Activated T-cell treated with anti-CD3 and anti-CD28 coated beads for 24 hours (primary cell): ENCODE measurements at regions not wholly inside any gene's neighbourhood (a gene's known extent, or its start where the extent isn't known, plus 50 kb on each side); places are given as distances from the start of the nearest gene placed in this dataset.

Source experiments
- DNase-seq: peaks from one replicate; pipeline ENCODE4 v3.0.0-alpha.2; 2020; ENCODE audit warnings: low read depth

DNA sequence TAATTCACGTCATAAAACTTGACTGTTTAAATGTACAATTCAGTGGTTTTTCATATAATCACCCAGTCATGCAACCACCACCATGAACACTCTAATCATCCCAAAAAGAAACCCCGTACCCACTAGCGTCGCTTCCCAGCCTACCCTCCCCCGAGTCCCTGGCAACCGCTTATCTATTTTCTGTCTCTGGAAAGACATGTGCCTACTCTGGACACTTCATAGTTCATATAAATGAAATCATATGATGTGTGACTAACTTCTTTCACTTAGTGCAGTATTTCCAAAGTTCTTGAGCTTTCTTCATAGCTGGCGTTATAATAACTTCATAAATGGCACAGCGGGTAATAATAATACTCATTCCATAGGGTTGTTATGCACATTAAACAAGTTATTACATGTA, 215.2 kb downstream of the MYLK4 start:
- DNase-seq = no peak

DNA sequence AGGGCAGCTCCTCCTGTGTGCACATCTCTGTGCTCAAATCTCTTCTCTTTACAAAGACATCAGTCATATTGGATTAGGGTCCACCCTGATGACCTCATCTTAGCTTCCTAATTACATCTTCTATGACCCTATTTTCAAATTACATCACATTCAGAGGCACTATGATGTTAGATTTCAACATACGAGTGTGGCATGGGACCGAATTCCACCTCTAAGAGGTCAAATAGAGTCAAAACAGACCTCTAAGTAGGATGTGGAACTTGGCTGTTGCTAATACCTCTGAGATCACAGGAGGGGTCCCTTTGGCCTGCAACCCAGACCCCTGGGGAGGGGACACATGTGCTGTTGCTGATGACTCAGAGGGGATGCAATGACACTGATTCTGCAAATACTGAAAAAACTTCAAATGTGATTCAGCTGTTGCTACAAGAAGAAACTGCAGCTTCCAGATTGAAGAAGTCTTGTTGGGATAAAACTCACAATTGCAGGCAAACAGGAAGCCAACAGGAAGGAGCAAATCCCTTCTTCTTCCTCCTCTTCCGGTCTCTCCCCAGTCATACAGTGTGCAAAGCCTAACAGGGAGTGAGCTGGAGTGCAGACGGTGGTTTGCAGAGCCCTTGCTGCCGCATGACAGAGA, 216.2 kb downstream of the MYLK4 start:
- DNase-seq = no peak

DNA sequence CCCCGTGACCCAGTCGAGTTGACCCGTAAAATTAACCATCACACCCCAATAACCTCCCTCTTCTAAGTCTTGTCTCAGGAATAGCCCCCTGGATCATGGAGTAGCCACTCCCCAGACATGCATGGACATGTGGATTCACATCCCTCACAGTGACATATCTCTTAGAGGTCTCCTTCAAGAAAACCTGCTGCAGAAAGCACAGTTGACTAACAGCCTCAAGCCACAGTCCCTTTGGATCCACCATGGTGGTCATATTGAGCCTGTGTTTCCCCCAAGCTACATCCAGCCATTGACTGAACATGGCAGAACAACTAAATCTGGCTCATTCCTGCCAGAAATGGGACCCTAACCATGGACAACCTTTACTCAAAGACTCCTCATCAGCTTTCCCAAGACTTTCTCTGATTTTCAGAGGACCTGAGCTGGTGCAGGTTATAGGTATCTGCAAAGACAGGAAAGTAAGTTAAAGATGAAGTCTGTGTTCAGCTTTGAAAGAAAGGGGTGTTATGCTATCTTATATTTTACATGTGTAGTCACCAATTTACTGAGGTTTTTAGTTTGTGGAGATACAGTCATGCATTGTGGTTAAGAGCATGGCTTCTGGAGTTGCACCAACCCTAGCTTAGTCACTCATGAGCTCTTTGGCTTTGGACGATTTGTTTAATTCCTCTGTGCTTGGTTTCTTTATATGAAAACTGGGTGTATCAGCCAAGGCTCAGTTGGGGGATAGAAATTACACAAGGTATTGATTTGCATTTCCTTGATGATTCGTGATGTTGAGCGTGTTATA, 219.1 kb downstream of the MYLK4 start:
- no peak for DNase-seq

- DNase-seq = no peak
These were observed 221.5 kb downstream of the MYLK4 start for GRCh38 chr6:2529211-2529719.

DNA sequence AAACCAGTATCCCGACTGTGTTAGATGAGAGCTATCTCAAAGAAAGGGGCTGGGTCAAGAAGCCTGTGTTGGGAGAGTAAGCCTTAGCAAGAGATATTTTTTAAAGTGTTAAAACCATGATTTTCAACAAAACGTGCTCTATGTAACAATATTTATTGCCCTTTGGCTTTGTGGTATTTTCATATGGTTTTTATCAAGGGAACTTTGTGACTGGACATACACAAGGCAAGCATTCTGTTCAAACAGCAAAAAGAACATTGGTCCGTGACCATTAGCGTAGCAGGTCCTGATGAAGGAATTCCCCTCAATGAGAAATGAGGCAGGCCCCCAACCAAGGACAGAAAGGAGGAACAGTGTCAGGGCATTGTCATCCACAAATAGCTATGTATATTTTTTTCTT, 222.6 kb downstream of the MYLK4 start:
- DNase-seq = no peak

GRCh38 chr6:2526766-2527165, 224.0 kb downstream of the MYLK4 start:
- DNase-seq = no peak

GRCh38 chr6:2524090-2524489, 226.6 kb downstream of the MYLK4 start:
- DNase-seq = no peak

GRCh38 chr6:2523061-2523460, 227.7 kb downstream of the MYLK4 start:
- DNase-seq = no peak

- no peak for DNase-seq
These were observed 228.2 kb downstream of the MYLK4 start for GRCh38 chr6:2522521-2522920.

- DNase-seq = no peak
These were observed 232.8 kb downstream of the MYLK4 start for GRCh38 chr6:2517855-2518473.

DNA sequence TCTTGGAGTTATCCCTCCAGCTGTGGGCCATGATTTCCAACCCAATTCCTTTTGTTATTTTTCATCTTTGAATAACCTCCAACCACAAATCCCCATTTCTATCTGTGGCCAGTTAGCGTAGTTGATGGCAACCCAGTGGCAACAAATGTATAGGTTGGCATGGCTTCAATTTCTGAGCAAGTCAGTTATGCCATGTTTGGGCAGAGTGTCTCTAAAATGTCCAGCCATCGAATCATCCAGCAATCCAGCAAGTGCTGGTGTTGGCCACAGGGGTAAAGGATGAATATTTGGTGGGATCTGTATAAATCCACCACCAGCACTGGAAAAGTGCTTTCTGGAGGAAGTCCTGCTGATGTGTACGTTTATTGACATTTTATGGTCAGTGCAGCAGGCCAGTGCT, 233.3 kb downstream of the MYLK4 start:
- no peak for DNase-seq

DNA sequence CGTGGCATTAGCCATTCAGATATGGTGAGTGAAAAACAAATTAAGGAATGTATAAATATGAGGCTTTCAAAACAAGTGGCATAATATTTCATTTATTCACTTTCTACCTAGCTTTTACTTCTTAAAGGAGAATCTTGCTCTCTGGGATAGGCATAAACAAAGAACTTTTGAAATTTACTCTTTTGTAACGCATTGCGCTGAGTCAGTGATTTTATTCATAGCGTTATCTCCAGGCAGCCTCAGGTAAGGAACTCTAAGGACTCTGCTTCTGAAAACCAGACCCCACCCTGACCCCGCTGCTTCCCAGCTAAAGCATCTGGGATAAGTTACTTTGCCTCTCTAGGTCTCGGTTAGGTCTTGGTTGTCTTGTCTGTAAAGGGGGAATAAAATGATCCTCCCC, 234.7 kb downstream of the MYLK4 start:
- no peak for DNase-seq

DNA sequence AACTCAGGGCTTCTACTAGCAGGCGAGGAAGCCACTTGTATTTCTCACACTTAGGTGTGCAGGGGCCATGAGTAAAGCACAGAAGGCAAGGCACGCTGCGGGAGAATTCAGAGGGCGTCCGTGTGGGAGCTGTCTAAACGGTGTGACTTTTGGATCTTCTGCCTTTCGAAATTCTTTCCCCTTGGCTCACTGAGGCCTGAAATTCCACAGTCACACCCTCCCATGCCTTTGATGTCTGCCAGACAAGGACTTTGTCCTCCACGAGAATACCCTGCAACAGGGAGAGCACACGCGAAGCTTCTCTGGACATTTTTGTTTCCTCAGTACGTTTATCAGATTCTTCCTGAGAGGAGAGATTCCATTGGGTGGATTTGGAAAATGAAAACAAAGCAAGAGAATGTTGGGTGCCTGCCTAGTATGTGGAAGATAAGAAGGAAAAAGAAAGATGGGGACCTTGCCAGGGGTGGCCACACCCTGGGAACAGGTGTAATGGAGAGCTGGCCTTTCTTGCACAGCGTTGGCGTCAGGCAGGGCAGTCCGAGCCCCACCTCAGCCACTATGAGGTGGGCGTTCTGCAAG, 235.7 kb downstream of the MYLK4 start:
- DNase-seq = no peak

DNA sequence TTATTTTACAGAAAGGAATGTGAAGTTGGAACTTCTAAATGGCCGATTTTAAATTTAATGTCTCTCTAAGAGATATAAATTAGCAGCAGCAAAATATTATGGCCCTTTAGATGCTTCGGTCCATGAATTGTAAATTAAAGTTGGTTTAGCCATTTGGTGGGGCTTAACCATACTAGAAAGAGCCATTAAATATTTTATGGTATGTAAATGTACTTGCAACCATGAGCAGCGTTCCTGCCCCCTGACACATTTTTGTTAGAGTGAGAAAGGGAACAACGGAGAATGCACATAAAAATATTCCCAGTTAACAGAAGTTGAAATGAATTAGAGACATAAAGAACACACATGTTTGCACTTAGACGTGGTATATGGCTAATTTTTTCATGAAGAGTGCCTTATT, 237.9 kb downstream of the MYLK4 start:
- no peak for DNase-seq

- no peak for DNase-seq
These were observed 240.4 kb downstream of the MYLK4 start for GRCh38 chr6:2510316-2510715.

GRCh38 chr6:2509711-2510110, 241.0 kb downstream of the MYLK4 start:
- DNase-seq = no peak

DNA sequence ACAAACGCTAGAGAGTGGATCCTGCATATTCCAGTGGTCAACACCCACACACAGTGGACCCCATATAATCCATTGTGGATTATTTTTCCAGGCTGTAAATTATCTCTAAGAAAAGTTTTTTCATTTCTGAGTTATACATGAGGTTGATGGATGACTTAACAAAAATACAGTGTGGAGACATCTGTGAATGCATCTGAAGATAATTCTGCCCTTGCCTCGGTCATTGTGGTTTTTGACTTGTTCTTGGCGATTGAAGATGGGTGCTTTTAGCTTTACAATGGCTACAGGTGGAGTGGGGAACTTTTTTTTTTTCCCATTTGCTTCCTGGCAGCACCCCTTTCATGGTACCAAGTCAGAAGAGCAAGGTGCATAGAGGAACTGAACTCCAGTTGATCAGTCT, 242.7 kb downstream of the MYLK4 start:
- no peak for DNase-seq

- DNase-seq = no peak
These were observed 243.1 kb downstream of the MYLK4 start for GRCh38 chr6:2507521-2508037.

DNA sequence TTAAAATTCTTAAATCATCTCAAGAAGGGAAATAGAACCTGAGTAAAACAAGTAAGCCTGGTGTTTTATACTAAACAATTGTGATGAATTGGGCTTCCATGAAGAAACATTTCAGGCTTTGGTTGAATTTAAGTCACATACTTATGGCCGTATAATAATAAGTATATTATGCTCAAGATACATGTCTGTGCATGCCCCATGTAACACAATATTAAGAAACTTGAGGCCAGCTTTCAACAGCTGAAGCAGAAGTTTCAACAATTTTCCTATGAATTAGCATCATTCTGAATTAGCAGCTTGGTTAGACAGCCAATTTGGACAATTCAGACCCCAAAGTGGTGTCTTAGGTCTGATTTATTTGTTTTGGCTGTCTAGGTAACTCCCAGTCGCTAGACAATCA, 243.7 kb downstream of the MYLK4 start:
- DNase-seq = no peak

- DNase-seq = no peak
These were observed 245.1 kb downstream of the MYLK4 start for GRCh38 chr6:2505624-2506023.

DNA sequence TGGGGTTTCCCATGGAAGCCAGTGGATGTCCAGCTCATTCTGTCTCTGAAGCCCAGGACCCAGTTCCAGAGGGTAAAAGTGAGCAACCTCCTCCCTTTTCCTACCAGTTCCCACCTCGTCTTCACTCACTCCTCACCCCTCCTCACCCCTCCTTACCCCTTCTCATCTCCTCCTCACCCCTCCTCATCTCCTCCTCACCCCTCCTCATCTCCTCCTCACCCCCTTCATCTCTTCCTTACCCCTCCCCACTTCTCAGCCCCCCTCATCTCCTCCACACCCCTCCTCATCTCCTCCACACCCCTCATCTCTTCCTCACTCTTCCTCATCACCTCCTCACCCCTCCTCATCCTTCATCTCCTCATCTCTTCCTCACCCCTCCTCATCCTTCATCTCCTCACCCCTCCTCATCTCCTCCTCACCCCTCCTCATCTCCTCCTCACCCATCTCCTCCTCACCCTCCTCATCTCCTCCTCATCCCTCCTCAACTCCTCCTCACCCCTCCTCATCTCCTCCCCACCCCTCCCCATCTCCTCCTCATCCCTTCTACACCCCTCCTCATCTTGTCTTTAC, 246.1 kb downstream of the MYLK4 start:
- no peak for DNase-seq

DNA sequence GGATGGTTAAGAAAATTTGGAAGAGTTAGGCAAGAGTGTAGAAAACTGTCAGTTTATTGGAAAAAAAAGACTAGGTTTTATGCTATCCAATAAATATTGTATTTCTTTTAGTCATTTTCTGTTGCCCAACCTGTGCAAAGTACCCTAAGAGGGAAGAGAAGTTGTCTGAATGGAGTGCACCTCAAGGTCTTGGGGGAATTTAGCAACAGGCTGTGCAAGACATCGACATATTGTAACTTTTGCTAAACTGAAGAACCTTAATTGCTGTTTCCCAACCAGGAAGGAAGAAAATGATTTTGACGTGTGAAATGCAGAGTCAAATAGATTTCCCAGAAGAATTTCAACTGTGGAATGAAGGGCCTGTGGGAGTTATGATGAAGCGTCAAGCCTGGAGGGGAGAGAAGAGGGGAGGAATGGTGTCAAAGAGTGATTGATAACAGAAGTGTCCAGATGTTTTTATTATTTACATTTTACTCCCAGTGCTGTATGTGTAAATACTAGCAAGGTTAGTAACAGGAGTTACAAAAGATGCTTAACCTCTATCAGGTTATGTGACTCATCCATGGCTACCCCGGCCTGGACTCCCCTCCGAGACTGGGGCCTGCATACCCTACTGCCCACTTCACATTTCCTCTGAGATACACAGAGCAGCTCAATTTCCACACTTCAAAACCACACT, 246.8 kb downstream of the MYLK4 start:
- DNase-seq = no peak
